Large intestine (tissue), 3 donors: ENCODE measurements at regions not wholly inside any gene's neighbourhood (a gene's known extent, or its start where the extent isn't known, plus 50 kb on each side); places are given as distances from the start of the nearest gene placed in this dataset.

Experiments
- DNase-seq, 2 donors: peaks; one replicate each; pipeline versions ENCODE4 v3.0.0 to v3.0.0-alpha.2; 2013
- H3K27ac ChIP-seq: one replicate; pipeline ENCODE4 v1.5.1; 2013; ENCODE audit warnings: low read length
- H3K27me3 ChIP-seq: 2 replicates; pipeline ENCODE4 v1.6.1; 2013; ENCODE audit warnings: low read length; ENCODE audit not compliant: control insufficient read depth, insufficient read depth
- H3K36me3 ChIP-seq: 2 replicates; pipeline ENCODE4 v1.6.1; 2013; ENCODE audit warnings: low read length; ENCODE audit not compliant: control insufficient read depth, insufficient read depth
- H3K4me1 ChIP-seq: one replicate; pipeline ENCODE4 v1.6.1; 2013; ENCODE audit warnings: low read length; ENCODE audit not compliant: control insufficient read depth, insufficient read depth
- H3K4me3 ChIP-seq: one replicate; pipeline ENCODE4 v1.5.1; 2013; ENCODE audit warnings: low read length
- H3K9me3 ChIP-seq: one replicate; pipeline ENCODE4 v1.6.1; 2013; ENCODE audit warnings: mild to moderate bottlenecking, low read depth, low read length, moderate library complexity; ENCODE audit not compliant: control insufficient read depth
- WGBS: methylation state at CpG from one replicate; pipeline ENCODE4 v1.1.5; 2013; ENCODE audit warnings: low lambda C conversion rate; ENCODE audit not compliant: insufficient coverage; 5-methylcytosine and 5-hydroxymethylcytosine counted together

GRCh38 chr10:44704616-44705015 is 206.5 kb upstream of the TMEM72 start:
- H3K4me1 ChIP-seq: no peaks in the 10 kb centered on the region
- no peak overlapping the region for H3K27ac ChIP-seq
- H3K9me3 ChIP-seq: peaks cover 3% of the 10 kb centered on the region
- WGBS: no CpG with 5 or more reads among the region's 1 CpG
- H3K27me3 ChIP-seq: no peaks in the 10 kb centered on the region
- H3K4me3 ChIP-seq: no peak overlapping the region
- no peaks in the 10 kb centered on the region for H3K36me3 ChIP-seq
- DNase-seq: no peak

- Histone ChIP-seq H3K4me3 (no peak overlapping the region), H3K36me3 (no peaks in the 10 kb centered on the region), H3K4me1 (no peaks in the 10 kb centered on the region), H3K27ac (no peak overlapping the region), H3K9me3 (peaks cover 3% of the 10 kb centered on the region), H3K27me3 (no peaks in the 10 kb centered on the region)
- DNase-seq: no peak
Observed at GRCh38 chr10:44706745-44707144, 204.4 kb upstream of the TMEM72 start.

GRCh38 chr10:44713307-44713706 is 197.8 kb upstream of the TMEM72 start:
- H3K27ac ChIP-seq: no peak overlapping the region
- DNase-seq: no peak
- WGBS: no CpG with 5 or more reads among the region's 4 CpGs

GRCh38 chr10:44714451-44714850 is 196.7 kb upstream of the TMEM72 start:
- no CpG with 5 or more reads among the region's 4 CpGs for WGBS
- no peak for DNase-seq
- Histone ChIP-seq H3K27ac (no peak overlapping the region), H3K36me3 (no peaks in the 10 kb centered on the region), H3K27me3 (no peaks in the 10 kb centered on the region), H3K9me3 (no peaks in the 10 kb centered on the region), H3K4me1 (no peaks in the 10 kb centered on the region), H3K4me3 (no peak overlapping the region)

More at GRCh38 chr10:44713307-44713706, 197.8 kb upstream of the TMEM72 start:
- Histone ChIP-seq H3K4me1 (no peaks in the 10 kb centered on the region), H3K4me3 (no peak overlapping the region), H3K36me3 (no peaks in the 10 kb centered on the region), H3K27me3 (no peaks in the 10 kb centered on the region), H3K9me3 (no peaks in the 10 kb centered on the region)

- H3K9me3 ChIP-seq: no peaks in the 10 kb centered on the region
- WGBS: no CpG with 5 or more reads among the region's 5 CpGs
Observed at GRCh38 chr10:44715136-44715535, 196.0 kb upstream of the TMEM72 start.

GRCh38 chr10:44716470-44717015 is 194.6 kb upstream of the TMEM72 start:
- Histone ChIP-seq H3K36me3 (no peaks in the 10 kb centered on the region), H3K27me3 (no peaks in the 10 kb centered on the region), H3K9me3 (no peaks in the 10 kb centered on the region), H3K4me1 (no peaks in the 10 kb centered on the region), H3K4me3 (no peak overlapping the region), H3K27ac (no peak overlapping the region)
- no peak for DNase-seq
- no CpG with 5 or more reads among the region's 4 CpGs for WGBS

More at GRCh38 chr10:44715136-44715535, 196.0 kb upstream of the TMEM72 start:
- Histone ChIP-seq H3K4me3 (no peak overlapping the region), H3K27me3 (no peaks in the 10 kb centered on the region), H3K36me3 (no peaks in the 10 kb centered on the region), H3K27ac (no peak overlapping the region), H3K4me1 (no peaks in the 10 kb centered on the region)
- no peak for DNase-seq

GRCh38 chr10:44723082-44723481 is 188.1 kb upstream of the TMEM72 start:
- 83% methylated on average over 3 of the region's 3 CpGs for WGBS
- DNase-seq: no peak
- no peaks in the 10 kb centered on the region for H3K9me3 ChIP-seq

GRCh38 chr10:44723619-44724325 is 187.4 kb upstream of the TMEM72 start:
- no peaks in the 10 kb centered on the region for H3K27me3 ChIP-seq
- 100% methylated on average over 1 of the region's 7 CpGs for WGBS
- H3K9me3 ChIP-seq: no peaks in the 10 kb centered on the region
- no peaks in the 10 kb centered on the region for H3K36me3 ChIP-seq
- no peaks in the 10 kb centered on the region for H3K4me1 ChIP-seq
- no peak overlapping the region for H3K27ac ChIP-seq
- no peak overlapping the region for H3K4me3 ChIP-seq
- no peak for DNase-seq

More at GRCh38 chr10:44723082-44723481, 188.1 kb upstream of the TMEM72 start:
- H3K36me3 ChIP-seq: no peaks in the 10 kb centered on the region
- H3K4me3 ChIP-seq: no peak overlapping the region
- H3K27me3 ChIP-seq: no peaks in the 10 kb centered on the region
- H3K4me1 ChIP-seq: no peaks in the 10 kb centered on the region
- H3K27ac ChIP-seq: no peak overlapping the region

- no peaks in the 10 kb centered on the region for H3K36me3 ChIP-seq
- no peak for DNase-seq
- no peak overlapping the region for H3K27ac ChIP-seq
- H3K4me3 ChIP-seq: no peak overlapping the region
- H3K27me3 ChIP-seq: no peaks in the 10 kb centered on the region
- no peaks in the 10 kb centered on the region for H3K4me1 ChIP-seq
- no peaks in the 10 kb centered on the region for H3K9me3 ChIP-seq
- 80% methylated on average over 1 of the region's 6 CpGs for WGBS
Observed at GRCh38 chr10:44724415-44725174, 186.5 kb upstream of the TMEM72 start.

GRCh38 chr10:44725404-44725803 is 185.7 kb upstream of the TMEM72 start:
- H3K4me1 ChIP-seq: no peaks in the 10 kb centered on the region
- DNase-seq: no peak
- no peaks in the 10 kb centered on the region for H3K36me3 ChIP-seq
- no peak overlapping the region for H3K4me3 ChIP-seq
- H3K27ac ChIP-seq: no peak overlapping the region
- WGBS: no CpG with 5 or more reads among the region's 2 CpGs
- no peaks in the 10 kb centered on the region for H3K9me3 ChIP-seq
- H3K27me3 ChIP-seq: no peaks in the 10 kb centered on the region
